ENCODE measurements at regions not wholly inside any gene's neighbourhood (a gene's known extent, or its start where the extent isn't known, plus 50 kb on each side); places are given as distances from the start of the nearest gene placed in this dataset.

- H3K27me3 ChIP-seq (replicated peaks; ENCODE audit: insufficient read depth, low read length) = no peaks in the 10 kb centered on the region
- TF ChIP-seq EZH2phosphoT487 (IDR thresholded peaks at IDR 0.05; ENCODE audit: low read length) (no peak), CTCF (IDR thresholded peaks at IDR 0.05; ENCODE audit: low read length) (no peak), EZH2 (optimal IDR thresholded peaks at IDR 0.05; ENCODE audit: low read depth, low read length) (no peak)
- DNase-seq = no peak
- no peaks in the 10 kb centered on the region for H3K79me2 ChIP-seq (ENCODE audit: low read length)
- no peaks in the 10 kb centered on the region for H3F3A ChIP-seq (ENCODE audit: insufficient read depth, low read length)
- H3K36me3 ChIP-seq (replicated peaks; ENCODE audit: insufficient read depth, low read length) = no peaks in the 10 kb centered on the region
- H3K4me2 ChIP-seq (ENCODE audit: low read depth, low read length) = no peak overlapping the region
- H3K4me1 ChIP-seq (ENCODE audit: low read length) = no peaks in the 10 kb centered on the region
- H3K9me2 ChIP-seq (replicated peaks; ENCODE audit: insufficient read depth, low read length) = no peaks in the 10 kb centered on the region
- H3K9ac ChIP-seq (ENCODE audit: low read length) = no peak overlapping the region
- H3K4me3 ChIP-seq (ENCODE audit: low read length) = no peak overlapping the region
- H4K20me1 ChIP-seq (ENCODE audit: insufficient read depth, low read length) = no peaks in the 10 kb centered on the region
- H2AFZ ChIP-seq (ENCODE audit: low read length) = no peak overlapping the region
- no peaks in the 10 kb centered on the region for H3K9me3 ChIP-seq (replicated peaks; ENCODE audit: insufficient read depth, low read length)
- H3K27ac ChIP-seq (ENCODE audit: low read length) = no peak overlapping the region
Measured at GRCh38 chr6:134657343-134657742, 292.6 kb downstream of the ALDH8A1 start.

DNA sequence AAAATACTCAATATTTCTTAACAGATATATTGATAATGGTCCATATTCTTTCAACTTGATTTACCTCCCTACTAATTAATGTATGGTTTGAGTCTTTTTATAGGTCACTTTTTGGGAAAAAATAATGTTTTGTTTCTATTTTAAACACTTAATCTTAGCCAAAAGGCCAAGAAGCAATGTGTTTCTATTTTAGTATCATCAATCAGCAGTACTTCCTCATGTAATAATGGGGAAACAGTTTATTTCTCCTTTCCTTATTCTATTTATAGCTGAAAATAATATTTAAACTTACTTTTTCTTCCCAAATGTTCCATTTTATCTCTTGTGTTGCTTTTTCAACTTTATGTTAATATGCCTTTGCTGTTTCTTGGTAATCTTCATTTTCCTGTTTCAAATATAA lies 295.1 kb downstream of the ALDH8A1 start:
- Histone ChIP-seq H3K9me3 (replicated peaks; ENCODE audit: insufficient read depth, low read length) (no peaks in the 10 kb centered on the region), H3F3A (ENCODE audit: insufficient read depth, low read length) (no peaks in the 10 kb centered on the region), H3K27ac (ENCODE audit: low read length) (no peak overlapping the region), H3K79me2 (ENCODE audit: low read length) (no peaks in the 10 kb centered on the region), H3K4me2 (ENCODE audit: low read depth, low read length) (no peak overlapping the region), H3K4me3 (ENCODE audit: low read length) (no peak overlapping the region), H2AFZ (ENCODE audit: low read length) (no peak overlapping the region), H3K9ac (ENCODE audit: low read length) (no peak overlapping the region), H3K36me3 (replicated peaks; ENCODE audit: insufficient read depth, low read length) (no peaks in the 10 kb centered on the region), H3K27me3 (replicated peaks; ENCODE audit: insufficient read depth, low read length) (no peaks in the 10 kb centered on the region), H3K9me2 (replicated peaks; ENCODE audit: insufficient read depth, low read length) (no peaks in the 10 kb centered on the region), H4K20me1 (ENCODE audit: insufficient read depth, low read length) (no peaks in the 10 kb centered on the region), H3K4me1 (ENCODE audit: low read length) (no peaks in the 10 kb centered on the region)
- no peak for TF ChIP-seq EZH2phosphoT487 (IDR thresholded peaks at IDR 0.05; ENCODE audit: low read length)
- TF ChIP-seq EZH2 (optimal IDR thresholded peaks at IDR 0.05; ENCODE audit: low read depth, low read length) = no peak
- TF ChIP-seq CTCF (IDR thresholded peaks at IDR 0.05; ENCODE audit: low read length) = no peak
- no peak for DNase-seq

DNA sequence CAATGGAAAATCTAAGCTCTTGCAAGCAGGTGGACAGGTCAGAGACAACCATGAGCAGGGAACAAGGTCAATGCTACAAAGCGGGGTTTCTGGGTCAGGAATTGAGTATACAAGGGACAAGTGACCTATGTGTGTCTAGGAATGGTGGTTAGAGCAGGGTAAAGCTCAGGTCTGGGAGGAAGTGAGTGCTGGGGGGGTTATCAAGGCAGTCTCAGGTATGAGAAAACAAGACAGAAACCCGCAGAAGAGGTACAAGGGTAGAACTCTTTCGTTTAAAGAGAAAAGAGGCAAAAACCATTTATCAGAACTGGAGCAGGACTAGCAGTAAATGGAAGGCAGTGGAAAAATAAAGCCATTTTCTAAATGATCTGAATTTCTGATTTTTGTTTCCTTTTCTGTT lies 298.4 kb downstream of the ALDH8A1 start:
- Histone ChIP-seq H3K27me3 (replicated peaks; ENCODE audit: insufficient read depth, low read length) (no peaks in the 10 kb centered on the region), H3K9me3 (replicated peaks; ENCODE audit: insufficient read depth, low read length) (no peaks in the 10 kb centered on the region), H3F3A (ENCODE audit: insufficient read depth, low read length) (no peaks in the 10 kb centered on the region), H4K20me1 (ENCODE audit: insufficient read depth, low read length) (no peaks in the 10 kb centered on the region), H3K4me1 (ENCODE audit: low read length) (no peaks in the 10 kb centered on the region), H3K79me2 (ENCODE audit: low read length) (no peaks in the 10 kb centered on the region), H2AFZ (ENCODE audit: low read length) (no peak overlapping the region), H3K9ac (ENCODE audit: low read length) (no peak overlapping the region), H3K9me2 (replicated peaks; ENCODE audit: insufficient read depth, low read length) (no peaks in the 10 kb centered on the region), H3K4me3 (ENCODE audit: low read length) (no peak overlapping the region), H3K4me2 (ENCODE audit: low read depth, low read length) (no peak overlapping the region), H3K27ac (ENCODE audit: low read length) (no peak overlapping the region), H3K36me3 (replicated peaks; ENCODE audit: insufficient read depth, low read length) (no peaks in the 10 kb centered on the region)
- TF ChIP-seq EZH2 (optimal IDR thresholded peaks at IDR 0.05; ENCODE audit: low read depth, low read length) = no peak
- no peak for TF ChIP-seq EZH2phosphoT487 (IDR thresholded peaks at IDR 0.05; ENCODE audit: low read length)
- no peak for TF ChIP-seq CTCF (IDR thresholded peaks at IDR 0.05; ENCODE audit: low read length)
- DNase-seq = no peak
